ENCODE measurements at regions not wholly inside any gene's neighbourhood (a gene's known extent, or its start where the extent isn't known, plus 50 kb on each side); places are given as distances from the start of the nearest gene placed in this dataset.
A peak's percentile ranks its signal among the peaks of the same experiment; 100 is the strongest.

GRCh38 chr2:78264130-78264529, 742.0 kb upstream of the LRRTM4 start:
- DNase-seq (ENCODE audit: low spot score) = no peak

GRCh38 chr2:78281164-78281563, 744.3 kb upstream of the REG3G start:
- no peak for DNase-seq (ENCODE audit: low spot score)

- DNase-seq (ENCODE audit: low spot score) = no peak
These were observed 734.8 kb upstream of the REG3G start for GRCh38 chr2:78290581-78291214.

- no peak for DNase-seq (ENCODE audit: low spot score)
These were observed 731.7 kb upstream of the REG3G start for GRCh38 chr2:78293768-78294167.

GRCh38 chr2:78301166-78301789, 724.2 kb upstream of the REG3G start:
- DNase-seq (ENCODE audit: low spot score) = no peak

- no peak for DNase-seq (ENCODE audit: low spot score)
These were observed 720.8 kb upstream of the REG3G start for GRCh38 chr2:78304678-78305077.

- DNase-seq (ENCODE audit: low spot score) = no peak
These were observed 716.0 kb upstream of the REG3G start for GRCh38 chr2:78309460-78309859.

- no peak for DNase-seq (ENCODE audit: low spot score)
These were observed 710.1 kb upstream of the REG3G start for GRCh38 chr2:78315368-78315767.

- DNase-seq (ENCODE audit: low spot score) = no peak
These were observed 707.2 kb upstream of the REG3G start for GRCh38 chr2:78318275-78318674.

- DNase-seq (ENCODE audit: low spot score) = no peak
These were observed 695.3 kb upstream of the REG3G start for GRCh38 chr2:78330193-78330592.

GRCh38 chr2:78351208-78351607, 674.3 kb upstream of the REG3G start:
- peak; percentile 9 for DNase-seq (ENCODE audit: low spot score)

- DNase-seq (ENCODE audit: low spot score) = no peak
These were observed 672.3 kb upstream of the REG3G start for GRCh38 chr2:78353168-78353567.

- DNase-seq (ENCODE audit: low spot score) = no peak
These were observed 669.5 kb upstream of the REG3G start for GRCh38 chr2:78355967-78356366.

- no peak for DNase-seq (ENCODE audit: low spot score)
These were observed 641.9 kb upstream of the REG3G start for GRCh38 chr2:78383576-78383975.

- no peak for DNase-seq (ENCODE audit: low spot score)
These were observed 628.3 kb upstream of the REG3G start for GRCh38 chr2:78397198-78397597.

GRCh38 chr2:78407960-78408794, 617.3 kb upstream of the REG3G start:
- no peak for DNase-seq (ENCODE audit: low spot score)

- no peak for DNase-seq (ENCODE audit: low spot score)
These were observed 616.7 kb upstream of the REG3G start for GRCh38 chr2:78408795-78409118.

GRCh38 chr2:78411303-78411702, 614.2 kb upstream of the REG3G start:
- no peak for DNase-seq (ENCODE audit: low spot score)

- peak; percentile 42 for DNase-seq (ENCODE audit: low spot score)
These were observed 608.7 kb upstream of the REG3G start for GRCh38 chr2:78416625-78417300.

GRCh38 chr2:78417355-78417754, 608.1 kb upstream of the REG3G start:
- peak; percentile 94 for DNase-seq (ENCODE audit: low spot score)

GRCh38 chr2:78418021-78418420, 607.5 kb upstream of the REG3G start:
- DNase-seq (ENCODE audit: low spot score) = peak; percentile 18

- DNase-seq (ENCODE audit: low spot score) = no peak
These were observed 605.4 kb upstream of the REG3G start for GRCh38 chr2:78420132-78420531.

All from SK-N-DZ (cell line).